Loucy (cell line): ENCODE measurements at regions not wholly inside any gene's neighbourhood (a gene's known extent, or its start where the extent isn't known, plus 50 kb on each side); places are given as distances from the start of the nearest gene placed in this dataset.

Experiments
- EZH2phosphoT487 ChIP-seq: fragments of 200-600 bp; IDR thresholded peaks from 2 replicates; pipeline ENCODE4 v1.6.1; 2018; ENCODE audit warnings: antibody characterized with exemption, mild to moderate bottlenecking, moderate library complexity, borderline replicate concordance
- TF ChIP-seq, protein P1 (sequence below): fragments of 200-600 bp; sonication (generic); conservative IDR thresholded peaks from 2 replicates; pipeline ENCODE4 v1.5.1; 2014; ENCODE audit warnings: mild to moderate bottlenecking, antibody characterized with exemption, low read length

- TF ChIP-seq, protein P1, sequence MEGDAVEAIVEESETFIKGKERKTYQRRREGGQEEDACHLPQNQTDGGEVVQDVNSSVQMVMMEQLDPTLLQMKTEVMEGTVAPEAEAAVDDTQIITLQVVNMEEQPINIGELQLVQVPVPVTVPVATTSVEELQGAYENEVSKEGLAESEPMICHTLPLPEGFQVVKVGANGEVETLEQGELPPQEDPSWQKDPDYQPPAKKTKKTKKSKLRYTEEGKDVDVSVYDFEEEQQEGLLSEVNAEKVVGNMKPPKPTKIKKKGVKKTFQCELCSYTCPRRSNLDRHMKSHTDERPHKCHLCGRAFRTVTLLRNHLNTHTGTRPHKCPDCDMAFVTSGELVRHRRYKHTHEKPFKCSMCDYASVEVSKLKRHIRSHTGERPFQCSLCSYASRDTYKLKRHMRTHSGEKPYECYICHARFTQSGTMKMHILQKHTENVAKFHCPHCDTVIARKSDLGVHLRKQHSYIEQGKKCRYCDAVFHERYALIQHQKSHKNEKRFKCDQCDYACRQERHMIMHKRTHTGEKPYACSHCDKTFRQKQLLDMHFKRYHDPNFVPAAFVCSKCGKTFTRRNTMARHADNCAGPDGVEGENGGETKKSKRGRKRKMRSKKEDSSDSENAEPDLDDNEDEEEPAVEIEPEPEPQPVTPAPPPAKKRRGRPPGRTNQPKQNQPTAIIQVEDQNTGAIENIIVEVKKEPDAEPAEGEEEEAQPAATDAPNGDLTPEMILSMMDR: no peak
- TF ChIP-seq EZH2phosphoT487: no peak
Observed at GRCh38 chr10:4646547-4646946, 179.5 kb upstream of the AKR1E2 start.
